HG02973 (cell line): ENCODE measurements at regions not wholly inside any gene's neighbourhood (a gene's known extent, or its start where the extent isn't known, plus 50 kb on each side); places are given as distances from the start of the nearest gene placed in this dataset.

Source experiments
- ATAC-seq: cut with Tn5 transposase; IDR thresholded peaks from one replicate; pipeline ENCODE4 v1.9.1; 2021; ENCODE audit warnings: moderate library complexity; ENCODE audit not compliant: unreplicated experiment

- no peak for ATAC-seq
Observed at GRCh38 chr3:14307656-14308302, 94.6 kb upstream of the SLC6A6 start.

- no peak for ATAC-seq
Observed at GRCh38 chr3:14311729-14312128, 90.7 kb upstream of the SLC6A6 start.

- no peak for ATAC-seq
Observed at GRCh38 chr3:14312375-14312774, 90.0 kb upstream of the SLC6A6 start.

- ATAC-seq, result no peak
Observed at GRCh38 chr3:14317057-14317553, 85.3 kb upstream of the SLC6A6 start.

- no peak for ATAC-seq
Observed at GRCh38 chr3:14318646-14319045, 83.8 kb upstream of the SLC6A6 start.

- ATAC-seq, result peak; percentile 99
Observed at GRCh38 chr3:14319654-14320182, 82.7 kb upstream of the SLC6A6 start.

GRCh38 chr3:14320219-14320618 is 82.2 kb upstream of the SLC6A6 start:
- ATAC-seq, result no peak

- ATAC-seq, result no peak
Observed at GRCh38 chr3:14322001-14322400, 80.4 kb upstream of the SLC6A6 start.

- ATAC-seq, result no peak
Observed at GRCh38 chr3:14322667-14323295, 79.6 kb upstream of the SLC6A6 start.

GRCh38 chr3:14323401-14324223 is 78.8 kb upstream of the SLC6A6 start:
- ATAC-seq, result no peak

GRCh38 chr3:14324224-14324944 is 78.0 kb upstream of the SLC6A6 start:
- ATAC-seq, result no peak

GRCh38 chr3:14328422-14328821 is 74.0 kb upstream of the SLC6A6 start:
- ATAC-seq, result no peak

GRCh38 chr3:14329116-14329830 is 73.1 kb upstream of the SLC6A6 start:
- no peak for ATAC-seq

GRCh38 chr3:14329842-14330241 is 72.6 kb upstream of the SLC6A6 start:
- ATAC-seq, result no peak

- ATAC-seq, result no peak
Observed at GRCh38 chr3:14330508-14330907, 71.9 kb upstream of the SLC6A6 start.

- no peak for ATAC-seq
Observed at GRCh38 chr3:14331251-14331650, 71.2 kb upstream of the SLC6A6 start.

- no peak for ATAC-seq
Observed at GRCh38 chr3:14332392-14332791, 70.0 kb upstream of the SLC6A6 start.

- no peak for ATAC-seq
Observed at GRCh38 chr3:14333215-14333614, 69.2 kb upstream of the SLC6A6 start.

GRCh38 chr3:14333621-14334020 is 68.8 kb upstream of the SLC6A6 start:
- no peak for ATAC-seq

GRCh38 chr3:14334136-14334535 is 68.3 kb upstream of the SLC6A6 start:
- ATAC-seq, result no peak
